Pancreas (tissue), 10 donors: ENCODE measurements at regions not wholly inside any gene's neighbourhood (a gene's known extent, or its start where the extent isn't known, plus 50 kb on each side); places are given as distances from the start of the nearest gene placed in this dataset.
"Not testable (repeated sequence)": the region's sequence is repeated elsewhere in the genome, so short reads cannot be mapped to it uniquely, and the experiment has no call there.

Source experiments
- ATAC-seq, 4 donors: fragments of 200-7000 bp; cut with Tn5 transposase; one replicate each; pipeline versions ENCODE4 v1.8.0 to v1.9.1; 2020; ENCODE audit warnings: mild to moderate bottlenecking in 4 of 4, moderate library complexity in 4 of 4
- DNase-seq, 6 donors: peaks; one replicate each; pipeline ENCODE4 v3.0.0-alpha.2; 2020
- FAIRE-seq: peaks from 2 replicates; lab custom pipeline; 2012; peaks lifted over from hg19 to GRCh38; lab: Jason Lieb, UNC
- H3K27ac ChIP-seq, 4 donors: fragments of 200-600 bp; sonication (generic); 1 replicate in 3 of 4; 2 replicates in 1 of 4; pipeline versions ENCODE4 v1.5.0 to v1.8.0; 2020
- H3K27me3 ChIP-seq, 4 donors: fragments of 200-600 bp; one replicate each; pipeline ENCODE4 v1.8.0; 2021
- H3K36me3 ChIP-seq, 3 donors: fragments of 200-600 bp; sonication (generic) in 1 of 3; one replicate each; pipeline versions ENCODE4 v1.5.0 to v1.8.0; 2020 to 2021
- H3K4me1 ChIP-seq, 3 donors: fragments of 200-600 bp; one replicate each; pipeline ENCODE4 v1.8.0; 2021
- H3K4me3 ChIP-seq, 4 donors: fragments of 200-600 bp; sonication (generic) in 2 of 4; one replicate each; pipeline versions ENCODE4 v1.5.0 to v1.8.0; 2020 to 2021
- H3K9me3 ChIP-seq, 4 donors: fragments of 200-600 bp; one replicate each; pipeline ENCODE4 v1.8.0; 2021
- CTCF ChIP-seq, 4 donors: fragments of 200-600 bp; sonication (generic) in 3 of 4; IDR thresholded peaks; one replicate each; pipeline versions ENCODE4 v1.5.0 to v1.8.0; 2021; ENCODE audit warnings: antibody characterized with exemption in 4 of 4
- WGBS, 2 donors: extraction: QIAGEN DNeasy Blood & Tissue Kit; methylation state at CpG; one replicate each; pipeline ENCODE4 v1.1.7; 2013; 5-methylcytosine and 5-hydroxymethylcytosine counted together
- intact Hi-C, 3 donors: fragments of 100-400 bp; cut with DNase I; formaldehyde crosslinking; loops; one replicate each; pipeline versions ENCODE4 v1.11.1 to v1.14.2; 2022
- donor health status: healthy with polysubstance abuse.
- donor health status: DM: no; HTN: no; CAD: no; lungs with moderate emphysema.
- donor health status: DM: no; HTN: no; CAD: no.
- donor health status: control.
- donor health status: control.
- donor health status: Bipolar disorder and iron deficiency.
- donor health status: DM: yes; HTN: yes; CAD: no.
- donor health status: DM: no; HTN: no; CAD: no.
- donor health status: DM: no; HTN: no; CAD: no.
- donor health status: DM: yes; HTN: yes; CAD: no.

GRCh38 chr7:133157045-133157444 lies 75.2 kb upstream of the CHCHD3 start:
- TF ChIP-seq CTCF (IDR thresholded peaks at IDR 0.05): no peak
- ATAC-seq (no peak), FAIRE-seq (no peak), DNase-seq (no peak)
- 85 to 95% methylated on average over 1 of the region's 1 CpG for WGBS, 2 donors
- H3K27me3 ChIP-seq: no peaks in the 10 kb centered on the region
- no peaks in the 10 kb centered on the region for H3K4me1 ChIP-seq
- no peak overlapping the region for H3K4me3 ChIP-seq
- H3K27ac ChIP-seq: no peak overlapping the region
- no peaks in the 10 kb centered on the region for H3K36me3 ChIP-seq
- intact Hi-C loops: no loop called here
- H3K9me3 ChIP-seq: no peaks in the 10 kb centered on the region

- no peaks in the 10 kb centered on the region for H3K4me1 ChIP-seq
- FAIRE-seq (no peak), DNase-seq (no peak), ATAC-seq (no peak)
- no peaks in the 10 kb centered on the region for H3K27me3 ChIP-seq
- intact Hi-C loops: no loop called here
- 77 to 78% methylated on average over 6 of the region's 6 CpGs for WGBS, 2 donors
- H3K36me3 ChIP-seq: no peaks in the 10 kb centered on the region
- H3K27ac ChIP-seq: no peak overlapping the region
- no peaks in the 10 kb centered on the region for H3K9me3 ChIP-seq
- TF ChIP-seq CTCF (IDR thresholded peaks at IDR 0.05): no peak
- no peak overlapping the region for H3K4me3 ChIP-seq
Observed at GRCh38 chr7:133164498-133164897, 82.6 kb upstream of the CHCHD3 start.

- 92 to 93% methylated on average over 2 of the region's 2 CpGs for WGBS, 2 donors
- Histone ChIP-seq H3K27ac (no peak overlapping the region), H3K9me3 (no peaks in the 10 kb centered on the region), H3K27me3 (no peaks in the 10 kb centered on the region), H3K4me3 (no peak overlapping the region), H3K36me3 (no peaks in the 10 kb centered on the region), H3K4me1 (no peaks in the 10 kb centered on the region)
- no peak for TF ChIP-seq CTCF (IDR thresholded peaks at IDR 0.05)
- intact Hi-C loops: no loop called here
- no peak for ATAC-seq
- DNase-seq: no peak
- no peak for FAIRE-seq
Observed at GRCh38 chr7:133165001-133165400, 83.1 kb upstream of the CHCHD3 start.

GRCh38 chr7:133165529-133165928 lies 83.6 kb upstream of the CHCHD3 start:
- FAIRE-seq: no peak
- Histone ChIP-seq H3K9me3 (no peaks in the 10 kb centered on the region), H3K36me3 (no peaks in the 10 kb centered on the region), H3K27me3 (no peaks in the 10 kb centered on the region), H3K27ac (no peak overlapping the region), H3K4me3 (no peak overlapping the region), H3K4me1 (no peaks in the 10 kb centered on the region)
- no peak for DNase-seq
- TF ChIP-seq CTCF (IDR thresholded peaks at IDR 0.05): no peak
- intact Hi-C loops: no loop called here
- ATAC-seq: no peak
- WGBS, 2 donors: 74 to 75% methylated on average over 4 of the region's 4 CpGs

GRCh38 chr7:133167300-133167699 lies 85.4 kb upstream of the CHCHD3 start:
- WGBS, 2 donors: 59 to 60% methylated on average over 5 of the region's 5 CpGs
- FAIRE-seq: no peak

GRCh38 chr7:133169167-133169822 lies 83.6 kb upstream of the EXOC4 start:
- intact Hi-C loops, FAIRE-seq, DNase-seq, H3K27ac ChIP-seq, H3K27me3 ChIP-seq, H3K9me3 ChIP-seq, H3K36me3 ChIP-seq, H3K4me3 ChIP-seq, ATAC-seq, H3K4me1 ChIP-seq: not testable (repeated sequence)
- 78 to 81% methylated on average over 11 of the region's 11 CpGs for WGBS, 2 donors

More at GRCh38 chr7:133167300-133167699, 85.4 kb upstream of the CHCHD3 start:
- Histone ChIP-seq H3K4me3 (no peak overlapping the region), H3K27me3 (no peaks in the 10 kb centered on the region), H3K9me3 (no peaks in the 10 kb centered on the region), H3K27ac (no peak overlapping the region), H3K36me3 (no peaks in the 10 kb centered on the region), H3K4me1 (no peaks in the 10 kb centered on the region)
- DNase-seq (no peak), ATAC-seq (no peak)
- intact Hi-C loops: no loop called here
- TF ChIP-seq CTCF (IDR thresholded peaks at IDR 0.05): no peak

- intact Hi-C loops, ATAC-seq, FAIRE-seq, H3K9me3 ChIP-seq, H3K4me1 ChIP-seq, H3K4me3 ChIP-seq, H3K27ac ChIP-seq, H3K36me3 ChIP-seq, H3K27me3 ChIP-seq: not testable (repeated sequence)
- peak in 1 of 6 donors; percentile 33 for DNase-seq
- 92% methylated on average over 19 to 24 of the region's 24 CpGs for WGBS, 2 donors
Observed at GRCh38 chr7:133177476-133177875, 75.4 kb upstream of the EXOC4 start.
